SK-N-SH treated with all-trans-retinoic acid at 6 μM for 48 hours (cell line): ENCODE measurements at regions not wholly inside any gene's neighbourhood (a gene's known extent, or its start where the extent isn't known, plus 50 kb on each side); places are given as distances from the start of the nearest gene placed in this dataset.

Experiments used
- BACH2 ChIP-seq: fragments of 250-450 bp; sonication (Bioruptor Pico); IDR thresholded peaks from 2 replicates; pipeline ENCODE4 v1.9.0; 2021; ENCODE audit warnings: mild to moderate bottlenecking, borderline replicate concordance
- GLIS3 ChIP-seq: fragments of 250-450 bp; sonication (Bioruptor Pico); IDR thresholded peaks from 2 replicates; pipeline ENCODE4 v1.5.0; 2020; ENCODE audit warnings: mild to moderate bottlenecking, moderate library complexity
- OSR1 ChIP-seq: fragments of 250-450 bp; sonication (Bioruptor Pico); IDR thresholded peaks from 2 replicates; pipeline ENCODE4 v1.8.0; 2022; ENCODE audit warnings: moderate library complexity, mild to moderate bottlenecking, inconsistent platforms
- SNAI2 ChIP-seq: fragments of 250-450 bp; sonication (Bioruptor Pico); IDR thresholded peaks from 2 replicates; pipeline ENCODE4 v1.5.0; 2020; ENCODE audit warnings: mild to moderate bottlenecking, moderate library complexity
- TCF4 ChIP-seq: fragments of 250-450 bp; sonication (Bioruptor Pico); IDR thresholded peaks from 2 replicates; pipeline ENCODE4 v1.8.0; 2021; ENCODE audit warnings: mild to moderate bottlenecking, moderate library complexity, borderline replicate concordance
- TOX ChIP-seq: fragments of 250-450 bp; sonication (Bioruptor Pico); IDR thresholded peaks from 2 replicates; pipeline ENCODE4 v1.8.0; 2021; ENCODE audit warnings: mild to moderate bottlenecking, moderate library complexity, borderline replicate concordance
- ZC3H10 ChIP-seq: fragments of 250-450 bp; sonication (Bioruptor Pico); IDR thresholded peaks from 2 replicates; pipeline ENCODE4 v1.5.1; 2021; ENCODE audit warnings: mild to moderate bottlenecking, moderate library complexity
- ZFP3 ChIP-seq: fragments of 250-450 bp; sonication (Bioruptor Pico); IDR thresholded peaks from 2 replicates; pipeline ENCODE4 v1.5.0; 2020; ENCODE audit warnings: mild to moderate bottlenecking, moderate library complexity

GRCh38 chr11:26030399-26030798, 301.5 kb upstream of the ANO3 start:
- no peak for TF ChIP-seq GLIS3 (CRISPR knock-in tag)
- no peak for TF ChIP-seq ZC3H10 (CRISPR knock-in tag)
- TF ChIP-seq OSR1 (CRISPR knock-in tag), result no peak
- TF ChIP-seq SNAI2 (CRISPR knock-in tag), result no peak
- no peak for TF ChIP-seq BACH2 (CRISPR knock-in tag)
- TF ChIP-seq TCF4 (CRISPR knock-in tag), result no peak
- TF ChIP-seq ZFP3, result no peak
- no peak for TF ChIP-seq TOX
